ENCODE measurements at regions not wholly inside any gene's neighbourhood (a gene's known extent, or its start where the extent isn't known, plus 50 kb on each side); places are given as distances from the start of the nearest gene placed in this dataset.

GRCh38 chr5:18051953-18052352 is 417.7 kb downstream of the TAF11L14 start:
- no peak for DNase-seq

GRCh38 chr5:18052569-18052968 is 418.3 kb downstream of the TAF11L14 start:
- DNase-seq, result no peak

- no peak for DNase-seq
Measured at GRCh38 chr5:18057725-18058124, 423.5 kb downstream of the TAF11L14 start.

- no peak for DNase-seq
Measured at GRCh38 chr5:18067615-18068014, 433.4 kb downstream of the TAF11L14 start.

GRCh38 chr5:18068826-18069225 is 434.6 kb downstream of the TAF11L14 start:
- no peak for DNase-seq

GRCh38 chr5:18069790-18070189 is 435.5 kb downstream of the TAF11L14 start:
- no peak for DNase-seq

GRCh38 chr5:18072600-18072999 is 438.3 kb downstream of the TAF11L14 start:
- DNase-seq, result no peak

- DNase-seq, result no peak
Measured at GRCh38 chr5:18074961-18075360, 440.7 kb downstream of the TAF11L14 start.

- no peak for DNase-seq
Measured at GRCh38 chr5:18078157-18078556, 443.9 kb downstream of the TAF11L14 start.

GRCh38 chr5:18079831-18080230 is 445.6 kb downstream of the TAF11L14 start:
- DNase-seq, result no peak

GRCh38 chr5:18088020-18088579 is 453.8 kb downstream of the TAF11L14 start:
- no peak for DNase-seq

- DNase-seq, result no peak
Measured at GRCh38 chr5:18090177-18090576, 455.9 kb downstream of the TAF11L14 start.

GRCh38 chr5:18091142-18091541 is 456.9 kb downstream of the TAF11L14 start:
- DNase-seq, result no peak

GRCh38 chr5:18091758-18092157 is 457.5 kb downstream of the TAF11L14 start:
- DNase-seq, result no peak

- no peak for DNase-seq
Measured at GRCh38 chr5:18095061-18095460, 460.8 kb downstream of the TAF11L14 start.

GRCh38 chr5:18097817-18098216 is 463.6 kb downstream of the TAF11L14 start:
- DNase-seq, result no peak

- no peak for DNase-seq
Measured at GRCh38 chr5:18098691-18099090, 464.4 kb downstream of the TAF11L14 start.

GRCh38 chr5:18099261-18099660 is 465.0 kb downstream of the TAF11L14 start:
- DNase-seq, result no peak

GRCh38 chr5:18101532-18101931 is 467.3 kb downstream of the TAF11L14 start:
- DNase-seq, result no peak

- DNase-seq, result no peak
Measured at GRCh38 chr5:18102733-18103132, 468.5 kb downstream of the TAF11L14 start.

GRCh38 chr5:18105449-18105848 is 471.2 kb downstream of the TAF11L14 start:
- no peak for DNase-seq

GRCh38 chr5:18111906-18112465 is 477.7 kb downstream of the TAF11L14 start:
- DNase-seq, result no peak

- DNase-seq, result no peak
Measured at GRCh38 chr5:18113721-18114120, 479.5 kb downstream of the TAF11L14 start.

GRCh38 chr5:18114151-18114757 is 480.0 kb downstream of the TAF11L14 start:
- DNase-seq, result no peak

- DNase-seq, result no peak
Measured at GRCh38 chr5:18117968-18118367, 483.7 kb downstream of the TAF11L14 start.

Data from NCI-H1436 treated with DMSO at 0.1 percent for 48 hours (cell line).